Astrocyte (in vitro differentiated cells and primary cell): ENCODE measurements at regions not wholly inside any gene's neighbourhood (a gene's known extent, or its start where the extent isn't known, plus 50 kb on each side); places are given as distances from the start of the nearest gene placed in this dataset.

ENCODE experiments used
- DNase-seq: peaks from one replicate; pipeline ENCODE4 v3.0.0-alpha.2; 2010; ENCODE audit warnings: low read depth
- FAIRE-seq: peaks from 2 replicates; lab custom pipeline; 2011; peaks lifted over from hg19 to GRCh38; lab: Jason Lieb, UNC
- H2AFZ ChIP-seq: 2 replicates; pipeline ENCODE4 v1.6.0; 2012; ENCODE audit warnings: low read depth, low read length, inconsistent platforms
- H3K27ac ChIP-seq: 2 replicates; pipeline ENCODE4 v1.5.1; 2011; ENCODE audit warnings: low read depth, low read length, inconsistent platforms
- H3K27me3 ChIP-seq: 2 replicates; pipeline ENCODE4 v1.6.0; 2011; ENCODE audit warnings: low read length, inconsistent platforms; ENCODE audit not compliant: insufficient read depth
- H3K36me3 ChIP-seq: 2 replicates; pipeline ENCODE4 v1.5.1; 2011; ENCODE audit warnings: low read length, inconsistent platforms; ENCODE audit not compliant: insufficient read depth
- H3K4me1 ChIP-seq: 2 replicates; pipeline ENCODE4 v1.5.1; 2011; ENCODE audit warnings: low read length, inconsistent platforms; ENCODE audit not compliant: insufficient read depth
- H3K4me2 ChIP-seq: 2 replicates; pipeline ENCODE4 v1.6.0; 2012; ENCODE audit warnings: low read length, inconsistent platforms
- H3K4me3 ChIP-seq: 2 replicates; pipeline ENCODE4 v1.5.1; 2011; ENCODE audit warnings: low read depth, mild to moderate bottlenecking, low read length, inconsistent platforms; ENCODE audit not compliant: insufficient read depth
- H3K79me2 ChIP-seq: 2 replicates; pipeline ENCODE4 v1.6.0; 2012; ENCODE audit warnings: mild to moderate bottlenecking, low read length, inconsistent platforms; ENCODE audit not compliant: insufficient read depth
- H3K9ac ChIP-seq: 2 replicates; pipeline ENCODE4 v1.6.0; 2012; ENCODE audit warnings: mild to moderate bottlenecking, low read length, inconsistent platforms
- H3K9me3 ChIP-seq: 2 replicates; pipeline ENCODE4 v1.5.1; 2012; ENCODE audit warnings: low read depth, mild to moderate bottlenecking, low read length, inconsistent platforms; ENCODE audit not compliant: insufficient read depth
- H4K20me1 ChIP-seq: 2 replicates; pipeline ENCODE4 v1.6.0; 2012; ENCODE audit warnings: low read length, inconsistent platforms; ENCODE audit not compliant: insufficient read depth
- H3K27ac Mint-ChIP-seq: one replicate; pipeline ENCODE4 v1.8.0; 2021; ENCODE audit warnings: mild to moderate bottlenecking, mixed read lengths; ENCODE audit not compliant: unreplicated experiment
- H3K27me3 Mint-ChIP-seq: one replicate; pipeline ENCODE4 v1.8.0; 2021; ENCODE audit warnings: low read depth, mixed read lengths; ENCODE audit not compliant: unreplicated experiment
- H3K36me3 Mint-ChIP-seq: one replicate; pipeline ENCODE4 v1.8.0; 2021; ENCODE audit warnings: low read depth, mixed read lengths; ENCODE audit not compliant: unreplicated experiment
- H3K4me1 Mint-ChIP-seq: one replicate; pipeline ENCODE4 v1.8.0; 2021; ENCODE audit warnings: low read depth, mixed read lengths; ENCODE audit not compliant: unreplicated experiment
- H3K4me3 Mint-ChIP-seq: one replicate; pipeline ENCODE4 v1.8.0; 2021; ENCODE audit warnings: mild to moderate bottlenecking, moderate library complexity, mixed read lengths; ENCODE audit not compliant: unreplicated experiment
- H3K9me3 Mint-ChIP-seq: one replicate; pipeline ENCODE4 v1.8.0; 2021; ENCODE audit warnings: mild to moderate bottlenecking, mixed read lengths; ENCODE audit not compliant: unreplicated experiment
- CTCF ChIP-seq: IDR thresholded peaks from 2 replicates; pipeline ENCODE4 v1.5.1; 2011; ENCODE audit warnings: low read depth, mild to moderate bottlenecking, inconsistent platforms, low read length, moderate library complexity; ENCODE audit not compliant: insufficient read depth
- EZH2 ChIP-seq: IDR thresholded peaks from 2 replicates; pipeline ENCODE4 v1.6.1; 2012; ENCODE audit warnings: mild to moderate bottlenecking, low read length, inconsistent platforms; ENCODE audit not compliant: insufficient read depth

GRCh38 chr2:129658430-129658829 lies 321.0 kb upstream of the RAB6C start:
- no peak overlapping the region for H3K27ac Mint-ChIP-seq
- Histone ChIP-seq H3K9ac (no peak overlapping the region), H3K4me1 (no peaks in the 10 kb centered on the region), H3K4me3 (no peak overlapping the region), H3K4me2 (no peak overlapping the region), H3K27ac (no peak overlapping the region), H3K9me3 (no peaks in the 10 kb centered on the region), H3K36me3 (no peaks in the 10 kb centered on the region), H4K20me1 (no peaks in the 10 kb centered on the region), H2AFZ (no peak overlapping the region), H3K79me2 (no peaks in the 10 kb centered on the region), H3K27me3 (no peaks in the 10 kb centered on the region)
- FAIRE-seq (no peak), DNase-seq (no peak)
- H3K4me3 Mint-ChIP-seq, result no peak overlapping the region
- H3K36me3 Mint-ChIP-seq, result no peaks in the 10 kb centered on the region
- TF ChIP-seq CTCF (no peak), EZH2 (no peak)
- H3K27me3 Mint-ChIP-seq, result peaks cover 9% of the 10 kb centered on the region
- H3K9me3 Mint-ChIP-seq, result peaks cover 2% of the 10 kb centered on the region
- no peaks in the 10 kb centered on the region for H3K4me1 Mint-ChIP-seq

GRCh38 chr2:129661935-129662334 lies 317.5 kb upstream of the RAB6C start:
- H3K27me3 Mint-ChIP-seq, result peaks cover 3% of the 10 kb centered on the region
- H2AFZ ChIP-seq, result no peak overlapping the region
- H3K9me3 ChIP-seq, result no peaks in the 10 kb centered on the region
- no peak overlapping the region for H3K27ac Mint-ChIP-seq
- H3K4me2 ChIP-seq, result no peak overlapping the region
- no peak overlapping the region for H3K9ac ChIP-seq
- no peaks in the 10 kb centered on the region for H4K20me1 ChIP-seq
- no peak for TF ChIP-seq EZH2
- TF ChIP-seq CTCF, result no peak
- H3K4me1 ChIP-seq, result no peaks in the 10 kb centered on the region
- no peaks in the 10 kb centered on the region for H3K27me3 ChIP-seq
- no peak overlapping the region for H3K4me3 Mint-ChIP-seq
- H3K4me1 Mint-ChIP-seq, result no peaks in the 10 kb centered on the region
- H3K4me3 ChIP-seq, result no peak overlapping the region
- H3K36me3 Mint-ChIP-seq, result no peaks in the 10 kb centered on the region
- H3K79me2 ChIP-seq, result no peaks in the 10 kb centered on the region
- H3K27ac ChIP-seq, result no peak overlapping the region
- no peaks in the 10 kb centered on the region for H3K36me3 ChIP-seq
- DNase-seq (no peak), FAIRE-seq (no peak)
- peaks cover 4% of the 10 kb centered on the region for H3K9me3 Mint-ChIP-seq

- no peak for FAIRE-seq
- Histone ChIP-seq H4K20me1 (no peaks in the 10 kb centered on the region), H3K9me3 (no peaks in the 10 kb centered on the region), H3K4me1 (no peaks in the 10 kb centered on the region), H3K36me3 (no peaks in the 10 kb centered on the region), H3K27ac (no peak overlapping the region), H3K79me2 (no peaks in the 10 kb centered on the region), H3K4me3 (no peak overlapping the region), H3K4me2 (no peak overlapping the region), H3K27me3 (no peaks in the 10 kb centered on the region), H2AFZ (no peak overlapping the region), H3K9ac (no peak overlapping the region)
- Mint-ChIP-seq H3K27ac (no peak overlapping the region), H3K27me3 (peaks cover 23% of the 10 kb centered on the region), H3K36me3 (no peaks in the 10 kb centered on the region), H3K4me3 (no peak overlapping the region), H3K9me3 (peaks cover 2% of the 10 kb centered on the region), H3K4me1 (no peaks in the 10 kb centered on the region)
- DNase-seq, result no peak
- TF ChIP-seq CTCF (no peak), EZH2 (no peak)
These were observed 311.9 kb upstream of the RAB6C start for GRCh38 chr2:129667577-129667976.
